Stimulated activated CD8-positive, alpha-beta memory T cell treated with anti-CD3 and anti-CD28 coated beads, Interleukin-4, amount 100 ng/mL, for 48 hours (primary cell): ENCODE measurements at regions not wholly inside any gene's neighbourhood (a gene's known extent, or its start where the extent isn't known, plus 50 kb on each side); places are given as distances from the start of the nearest gene placed in this dataset.

ENCODE experiments used
- DNase-seq: peaks from one replicate; pipeline ENCODE4 v3.0.0-alpha.2; 2020

- no peak for DNase-seq
These were observed 448.9 kb downstream of the KCTD8 start for GRCh38 chr4:43999669-44000068.

GRCh38 chr4:44002368-44002767, 446.2 kb downstream of the KCTD8 start:
- no peak for DNase-seq

GRCh38 chr4:44016570-44017421, 431.8 kb downstream of the KCTD8 start:
- DNase-seq, result no peak

- no peak for DNase-seq
These were observed 431.2 kb downstream of the KCTD8 start for GRCh38 chr4:44017422-44017739.

GRCh38 chr4:44019721-44020120, 428.9 kb downstream of the KCTD8 start:
- no peak for DNase-seq

- DNase-seq, result no peak
These were observed 423.1 kb downstream of the KCTD8 start for GRCh38 chr4:44025376-44026020.

- DNase-seq, result no peak
These were observed 409.8 kb downstream of the KCTD8 start for GRCh38 chr4:44038811-44039210.

- no peak for DNase-seq
These were observed 402.1 kb downstream of the KCTD8 start for GRCh38 chr4:44046491-44046890.

- DNase-seq, result no peak
These were observed 391.9 kb downstream of the KCTD8 start for GRCh38 chr4:44056721-44057151.

- DNase-seq, result no peak
These were observed 377.8 kb downstream of the KCTD8 start for GRCh38 chr4:44070843-44071242.

- DNase-seq, result no peak
These were observed 376.4 kb downstream of the KCTD8 start for GRCh38 chr4:44071959-44072955.

GRCh38 chr4:44086753-44087152, 361.9 kb downstream of the KCTD8 start:
- no peak for DNase-seq

- DNase-seq, result no peak
These were observed 355.2 kb downstream of the KCTD8 start for GRCh38 chr4:44093390-44093789.

GRCh38 chr4:44098973-44099372, 349.6 kb downstream of the KCTD8 start:
- DNase-seq, result no peak

- DNase-seq, result no peak
These were observed 348.2 kb downstream of the KCTD8 start for GRCh38 chr4:44100456-44100855.

GRCh38 chr4:44118971-44119680, 329.5 kb downstream of the KCTD8 start:
- no peak for DNase-seq

- DNase-seq, result no peak
These were observed 328.0 kb downstream of the KCTD8 start for GRCh38 chr4:44120646-44121045.

GRCh38 chr4:44121210-44121609, 327.4 kb downstream of the KCTD8 start:
- DNase-seq, result no peak
